ENCODE measurements at regions not wholly inside any gene's neighbourhood (a gene's known extent, or its start where the extent isn't known, plus 50 kb on each side); places are given as distances from the start of the nearest gene placed in this dataset.

DNA sequence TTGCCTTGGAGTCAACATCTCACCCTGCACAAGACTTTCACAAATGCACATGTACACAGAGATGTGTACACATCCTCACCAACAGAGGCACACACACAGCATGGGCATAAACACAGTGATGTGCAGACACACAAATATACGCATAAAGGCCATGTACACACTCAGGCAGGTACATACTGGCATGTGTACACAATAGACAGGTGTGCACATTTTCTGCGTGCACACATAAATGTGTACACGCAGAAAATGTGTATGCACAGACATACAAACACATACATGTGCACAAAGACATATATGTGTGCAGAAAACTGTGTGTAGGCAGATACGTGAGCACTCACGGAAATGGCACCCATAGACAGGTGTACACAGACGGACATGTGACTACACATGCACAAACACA lies 85.3 kb upstream of the ZBTB40 start:
- Mint-ChIP-seq H3K27me3 (ENCODE audit: unreplicated experiment) (peaks cover 8% of the 10 kb centered on the region), H3K36me3 (ENCODE audit: low read depth, unreplicated experiment) (no peaks in the 10 kb centered on the region), H3K4me1 (ENCODE audit: unreplicated experiment) (peaks cover 4% of the 10 kb centered on the region), H3K9me3 (ENCODE audit: unreplicated experiment) (no peaks in the 10 kb centered on the region), H3K27ac (ENCODE audit: unreplicated experiment) (no peak overlapping the region), H3K4me3 (ENCODE audit: unreplicated experiment) (no peak overlapping the region)
- no peak for DNase-seq (ENCODE audit: low spot score)
- TF ChIP-seq, protein P1, sequence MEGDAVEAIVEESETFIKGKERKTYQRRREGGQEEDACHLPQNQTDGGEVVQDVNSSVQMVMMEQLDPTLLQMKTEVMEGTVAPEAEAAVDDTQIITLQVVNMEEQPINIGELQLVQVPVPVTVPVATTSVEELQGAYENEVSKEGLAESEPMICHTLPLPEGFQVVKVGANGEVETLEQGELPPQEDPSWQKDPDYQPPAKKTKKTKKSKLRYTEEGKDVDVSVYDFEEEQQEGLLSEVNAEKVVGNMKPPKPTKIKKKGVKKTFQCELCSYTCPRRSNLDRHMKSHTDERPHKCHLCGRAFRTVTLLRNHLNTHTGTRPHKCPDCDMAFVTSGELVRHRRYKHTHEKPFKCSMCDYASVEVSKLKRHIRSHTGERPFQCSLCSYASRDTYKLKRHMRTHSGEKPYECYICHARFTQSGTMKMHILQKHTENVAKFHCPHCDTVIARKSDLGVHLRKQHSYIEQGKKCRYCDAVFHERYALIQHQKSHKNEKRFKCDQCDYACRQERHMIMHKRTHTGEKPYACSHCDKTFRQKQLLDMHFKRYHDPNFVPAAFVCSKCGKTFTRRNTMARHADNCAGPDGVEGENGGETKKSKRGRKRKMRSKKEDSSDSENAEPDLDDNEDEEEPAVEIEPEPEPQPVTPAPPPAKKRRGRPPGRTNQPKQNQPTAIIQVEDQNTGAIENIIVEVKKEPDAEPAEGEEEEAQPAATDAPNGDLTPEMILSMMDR (IDR thresholded peaks at IDR 0.05; ENCODE audit: unreplicated experiment) = no peak

- Mint-ChIP-seq H3K27ac (ENCODE audit: unreplicated experiment) (no peak overlapping the region), H3K4me1 (ENCODE audit: unreplicated experiment) (peaks cover 4% of the 10 kb centered on the region), H3K36me3 (ENCODE audit: low read depth, unreplicated experiment) (no peaks in the 10 kb centered on the region), H3K4me3 (ENCODE audit: unreplicated experiment) (no peak overlapping the region), H3K27me3 (ENCODE audit: unreplicated experiment) (peaks cover 12% of the 10 kb centered on the region), H3K9me3 (ENCODE audit: unreplicated experiment) (no peaks in the 10 kb centered on the region)
- no peak for DNase-seq (ENCODE audit: low spot score)
- TF ChIP-seq, protein P1 (IDR thresholded peaks at IDR 0.05; ENCODE audit: unreplicated experiment) = no peak
Measured at GRCh38 chr1:22368125-22368524, 83.5 kb upstream of the ZBTB40 start.

DNA sequence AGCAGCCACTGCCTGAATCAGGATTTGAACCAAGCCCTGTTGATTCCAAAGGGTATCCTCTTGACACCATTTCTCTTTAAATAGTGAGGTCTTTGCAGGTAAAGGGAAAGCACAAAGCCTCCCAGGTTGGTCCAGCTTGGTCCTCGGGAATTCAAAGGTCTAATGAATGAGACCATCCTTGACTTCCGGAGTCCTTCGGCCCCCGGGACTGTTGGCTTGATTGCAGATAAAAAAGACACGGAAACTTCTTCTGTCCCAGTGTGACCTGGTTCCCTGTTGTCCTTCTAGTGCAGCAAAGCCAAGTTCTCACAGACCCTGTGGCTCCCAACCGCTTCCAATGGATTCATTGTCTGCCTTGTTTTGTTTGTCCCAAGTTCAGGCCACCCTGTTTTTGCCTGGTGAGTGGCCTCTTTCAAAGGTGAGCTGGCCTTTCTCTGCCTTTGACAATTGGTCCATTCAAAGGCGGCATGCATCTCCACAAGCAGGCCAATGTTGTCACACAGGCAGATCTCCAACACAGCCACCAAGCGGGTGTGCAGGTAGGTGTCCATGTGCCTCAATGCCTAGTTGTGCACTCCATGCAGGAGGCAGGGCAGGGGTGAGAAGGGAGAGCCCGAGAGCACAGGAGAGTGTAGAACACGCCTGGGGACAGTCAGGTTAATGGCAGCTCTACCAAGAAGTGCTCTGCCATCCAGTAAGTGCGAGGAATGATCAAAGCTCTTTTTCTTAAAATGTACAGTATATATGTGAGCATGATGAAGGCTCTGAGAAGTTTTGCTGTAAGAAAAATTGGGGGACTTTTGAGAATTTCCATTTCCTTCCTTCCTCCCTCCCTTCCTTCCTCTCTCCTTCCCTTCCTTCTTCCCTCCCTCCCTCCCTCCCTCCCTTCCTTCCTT lies 82.1 kb upstream of the ZBTB40 start:
- TF ChIP-seq, protein P1 (IDR thresholded peaks at IDR 0.05; ENCODE audit: unreplicated experiment) = no peak
- H3K4me3 Mint-ChIP-seq (ENCODE audit: unreplicated experiment) = no peak overlapping the region

GRCh38 chr1:22370190-22370498 lies 81.5 kb upstream of the ZBTB40 start:
- H3K27me3 Mint-ChIP-seq (ENCODE audit: unreplicated experiment) = peaks cover 11% of the 10 kb centered on the region
- TF ChIP-seq, protein P1 (IDR thresholded peaks at IDR 0.05; ENCODE audit: unreplicated experiment) = no peak
- no peaks in the 10 kb centered on the region for H3K9me3 Mint-ChIP-seq (ENCODE audit: unreplicated experiment)
- peak overlapping the region; percentile 1 for H3K27ac Mint-ChIP-seq (ENCODE audit: unreplicated experiment)
- H3K4me3 Mint-ChIP-seq (ENCODE audit: unreplicated experiment) = no peak overlapping the region
- H3K4me1 Mint-ChIP-seq (ENCODE audit: unreplicated experiment) = peaks cover 4% of the 10 kb centered on the region
- H3K36me3 Mint-ChIP-seq (ENCODE audit: low read depth, unreplicated experiment) = no peaks in the 10 kb centered on the region
- DNase-seq (ENCODE audit: low spot score) = no peak

More for the DNA sequence above, 82.1 kb upstream of the ZBTB40 start:
- Mint-ChIP-seq H3K4me1 (ENCODE audit: unreplicated experiment) (peaks cover 4% of the 10 kb centered on the region), H3K27me3 (ENCODE audit: unreplicated experiment) (peaks cover 11% of the 10 kb centered on the region), H3K36me3 (ENCODE audit: low read depth, unreplicated experiment) (no peaks in the 10 kb centered on the region), H3K9me3 (ENCODE audit: unreplicated experiment) (no peaks in the 10 kb centered on the region), H3K27ac (ENCODE audit: unreplicated experiment) (no peak overlapping the region)
- no peak for DNase-seq (ENCODE audit: low spot score)

GRCh38 chr1:22371408-22371807 lies 80.2 kb upstream of the ZBTB40 start:
- Mint-ChIP-seq H3K4me1 (ENCODE audit: unreplicated experiment) (peaks cover 4% of the 10 kb centered on the region), H3K36me3 (ENCODE audit: low read depth, unreplicated experiment) (no peaks in the 10 kb centered on the region), H3K4me3 (ENCODE audit: unreplicated experiment) (no peak overlapping the region), H3K27me3 (ENCODE audit: unreplicated experiment) (peaks cover 11% of the 10 kb centered on the region), H3K9me3 (ENCODE audit: unreplicated experiment) (no peaks in the 10 kb centered on the region), H3K27ac (ENCODE audit: unreplicated experiment) (no peak overlapping the region)
- TF ChIP-seq, protein P1 (IDR thresholded peaks at IDR 0.05; ENCODE audit: unreplicated experiment) = no peak
- no peak for DNase-seq (ENCODE audit: low spot score)

Measured in endothelial cell (in vitro differentiated cells).